ENCODE measurements at regions not wholly inside any gene's neighbourhood (a gene's known extent, or its start where the extent isn't known, plus 50 kb on each side); places are given as distances from the start of the nearest gene placed in this dataset.

DNA sequence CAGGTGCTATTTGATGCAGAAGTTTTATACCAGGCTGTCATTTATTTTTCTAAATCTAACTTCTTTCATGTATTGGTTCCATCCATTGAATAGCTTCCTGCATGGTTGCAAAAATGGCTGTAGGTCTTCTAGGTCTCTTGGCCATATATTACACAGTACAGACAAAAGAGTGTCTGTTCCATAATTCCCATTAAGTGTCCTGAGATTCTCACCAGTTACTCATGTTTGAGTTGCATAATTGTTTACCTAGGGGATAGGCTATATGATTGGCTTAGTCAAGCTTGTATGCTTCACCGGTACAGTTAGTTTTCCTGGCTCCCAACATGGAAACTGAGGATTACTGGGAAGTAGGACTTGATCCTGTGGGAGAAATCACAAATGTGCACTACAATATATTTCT, 399.4 kb upstream of the NUDT12 start:
- TF ChIP-seq, protein P1, sequence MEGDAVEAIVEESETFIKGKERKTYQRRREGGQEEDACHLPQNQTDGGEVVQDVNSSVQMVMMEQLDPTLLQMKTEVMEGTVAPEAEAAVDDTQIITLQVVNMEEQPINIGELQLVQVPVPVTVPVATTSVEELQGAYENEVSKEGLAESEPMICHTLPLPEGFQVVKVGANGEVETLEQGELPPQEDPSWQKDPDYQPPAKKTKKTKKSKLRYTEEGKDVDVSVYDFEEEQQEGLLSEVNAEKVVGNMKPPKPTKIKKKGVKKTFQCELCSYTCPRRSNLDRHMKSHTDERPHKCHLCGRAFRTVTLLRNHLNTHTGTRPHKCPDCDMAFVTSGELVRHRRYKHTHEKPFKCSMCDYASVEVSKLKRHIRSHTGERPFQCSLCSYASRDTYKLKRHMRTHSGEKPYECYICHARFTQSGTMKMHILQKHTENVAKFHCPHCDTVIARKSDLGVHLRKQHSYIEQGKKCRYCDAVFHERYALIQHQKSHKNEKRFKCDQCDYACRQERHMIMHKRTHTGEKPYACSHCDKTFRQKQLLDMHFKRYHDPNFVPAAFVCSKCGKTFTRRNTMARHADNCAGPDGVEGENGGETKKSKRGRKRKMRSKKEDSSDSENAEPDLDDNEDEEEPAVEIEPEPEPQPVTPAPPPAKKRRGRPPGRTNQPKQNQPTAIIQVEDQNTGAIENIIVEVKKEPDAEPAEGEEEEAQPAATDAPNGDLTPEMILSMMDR (IDR thresholded peaks at IDR 0.05), result no peak
- no peak for TF ChIP-seq POLR2AphosphoS5 (IDR thresholded peaks at IDR 0.05)

Measured in stomach (tissue), 4 donors.